GM19467 (cell line): ENCODE measurements at regions not wholly inside any gene's neighbourhood (a gene's known extent, or its start where the extent isn't known, plus 50 kb on each side); places are given as distances from the start of the nearest gene placed in this dataset.
"Not testable (repeated sequence)": the region's sequence is repeated elsewhere in the genome, so short reads cannot be mapped to it uniquely, and the experiment has no call there.

ENCODE experiments used
- ATAC-seq: cut with Tn5 transposase; IDR thresholded peaks from one replicate; pipeline ENCODE4 v1.9.1; 2021; ENCODE audit warnings: mild to moderate bottlenecking, moderate library complexity; ENCODE audit not compliant: unreplicated experiment

GRCh38 chr9:85162822-85163221 lies 493.3 kb downstream of the NTRK2 start:
- ATAC-seq, result no peak

GRCh38 chr9:85160944-85161343 lies 491.4 kb downstream of the NTRK2 start:
- ATAC-seq, result not testable (repeated sequence)

- ATAC-seq, result no peak
Measured at GRCh38 chr9:85158512-85158911, 489.0 kb downstream of the NTRK2 start.

GRCh38 chr9:85157772-85158171 lies 488.2 kb downstream of the NTRK2 start:
- no peak for ATAC-seq

- ATAC-seq, result no peak
Measured at GRCh38 chr9:85156652-85157051, 487.1 kb downstream of the NTRK2 start.

GRCh38 chr9:85155352-85155751 lies 485.8 kb downstream of the NTRK2 start:
- ATAC-seq, result no peak

GRCh38 chr9:85151741-85152140 lies 482.2 kb downstream of the NTRK2 start:
- ATAC-seq, result no peak

- ATAC-seq, result no peak
Measured at GRCh38 chr9:85151162-85151561, 481.6 kb downstream of the NTRK2 start.

- ATAC-seq, result no peak
Measured at GRCh38 chr9:85147046-85147640, 477.6 kb downstream of the NTRK2 start.

- no peak for ATAC-seq
Measured at GRCh38 chr9:85142968-85143367, 473.4 kb downstream of the NTRK2 start.

GRCh38 chr9:85142496-85142911 lies 473.0 kb downstream of the NTRK2 start:
- no peak for ATAC-seq

GRCh38 chr9:85137696-85138095 lies 468.2 kb downstream of the NTRK2 start:
- no peak for ATAC-seq

GRCh38 chr9:85136987-85137386 lies 467.5 kb downstream of the NTRK2 start:
- ATAC-seq, result no peak

- no peak for ATAC-seq
Measured at GRCh38 chr9:85136507-85136906, 467.0 kb downstream of the NTRK2 start.

GRCh38 chr9:85130764-85131163 lies 461.2 kb downstream of the NTRK2 start:
- ATAC-seq, result no peak

- ATAC-seq, result no peak
Measured at GRCh38 chr9:85130260-85130659, 460.7 kb downstream of the NTRK2 start.

GRCh38 chr9:85129514-85129913 lies 460.0 kb downstream of the NTRK2 start:
- ATAC-seq, result no peak

GRCh38 chr9:85118990-85119755 lies 449.6 kb downstream of the NTRK2 start:
- ATAC-seq, result no peak

GRCh38 chr9:85117831-85118230 lies 448.3 kb downstream of the NTRK2 start:
- no peak for ATAC-seq

- no peak for ATAC-seq
Measured at GRCh38 chr9:85115473-85115872, 445.9 kb downstream of the NTRK2 start.

GRCh38 chr9:85114799-85115198 lies 445.3 kb downstream of the NTRK2 start:
- no peak for ATAC-seq

- ATAC-seq, result no peak
Measured at GRCh38 chr9:85112933-85113418, 443.4 kb downstream of the NTRK2 start.
